OCI-LY7 (cell line): ENCODE measurements at regions not wholly inside any gene's neighbourhood (a gene's known extent, or its start where the extent isn't known, plus 50 kb on each side); places are given as distances from the start of the nearest gene placed in this dataset.

Experiments
- BruUV-seq: library from RNA; stranded (reverse); fragments of 400-500 nt; replicated peaks from 2 replicates; lab custom pipeline; 2021; lab: Mats Ljungman, UMichigan
- CTCF ChIA-PET: fragments of 300-600 bp; sonication (Branson Sonifier 250); formaldehyde crosslinking; loops from one replicate; lab custom pipeline; 2022; ENCODE audit warnings: antibody characterized with exemption; ENCODE audit not compliant: unreplicated experiment; lab: Charles Lee
- POLR2A ChIA-PET: fragments of 300-600 bp; sonication (Branson Sonifier 250); formaldehyde crosslinking; loops from one replicate; lab custom pipeline; 2022; ENCODE audit warnings: antibody characterized with exemption; lab: Charles Lee
- DNase-seq: peaks from one replicate; pipeline ENCODE4 v3.0.0-alpha.2; 2015; ENCODE audit warnings: low spot score
- H2AFZ ChIP-seq: fragments of 200-600 bp; sonication (generic), shearing (Covaris generic); 2 replicates; pipeline ENCODE4 v1.6.1; 2014; ENCODE audit warnings: mild to moderate bottlenecking, antibody characterized with exemption, low read length, moderate library complexity
- H3K27ac ChIP-seq: fragments of 200-600 bp; sonication (generic); 2 replicates; pipeline ENCODE4 v1.5.1; 2014; ENCODE audit warnings: mixed run types, low read depth, mild to moderate bottlenecking, moderate library complexity, low read length, inconsistent platforms; ENCODE audit not compliant: poor library complexity, severe bottlenecking
- H3K36me3 ChIP-seq: fragments of 200-600 bp; sonication (generic); 2 replicates; pipeline ENCODE4 v1.6.1; 2014; ENCODE audit warnings: mild to moderate bottlenecking, antibody characterized with exemption, low read length, moderate library complexity, mixed read lengths; ENCODE audit not compliant: insufficient read depth
- H3K4me1 ChIP-seq: fragments of 200-600 bp; sonication (generic); 2 replicates; pipeline ENCODE4 v1.5.1; 2014; ENCODE audit warnings: mild to moderate bottlenecking, low read length; ENCODE audit not compliant: insufficient read depth, poor library complexity, severe bottlenecking
- H3K4me2 ChIP-seq: fragments of 200-600 bp; sonication (generic); 2 replicates; pipeline ENCODE4 v1.6.1; 2014; ENCODE audit warnings: mild to moderate bottlenecking, low read length
- H3K4me3 ChIP-seq: fragments of 200-600 bp; sonication (generic); 2 replicates; pipeline ENCODE4 v1.5.1; 2014; ENCODE audit warnings: mild to moderate bottlenecking, low read depth, low read length; ENCODE audit not compliant: poor library complexity, severe bottlenecking
- H3K79me2 ChIP-seq: fragments of 200-600 bp; sonication (generic); 2 replicates; pipeline ENCODE4 v1.6.1; 2016; ENCODE audit warnings: low read depth, mild to moderate bottlenecking, low read length, moderate library complexity, mixed read lengths; ENCODE audit not compliant: insufficient read depth
- H3K9me2 ChIP-seq: fragments of 200-600 bp; sonication (generic); 2 replicates; pipeline ENCODE4 v1.6.1; 2016; ENCODE audit warnings: mild to moderate bottlenecking, low read length, mixed read lengths; ENCODE audit not compliant: insufficient read depth
- H3K9me3 ChIP-seq: fragments of 200-600 bp; sonication (generic); 2 replicates; pipeline ENCODE4 v1.6.1; 2014; ENCODE audit warnings: mild to moderate bottlenecking, mixed run types, low read length, mixed read lengths
- H4K20me1 ChIP-seq: fragments of 200-600 bp; sonication (generic); 2 replicates; pipeline ENCODE4 v1.6.1; 2014; ENCODE audit warnings: mild to moderate bottlenecking, antibody characterized with exemption, low read length, moderate library complexity, mixed read lengths; ENCODE audit not compliant: insufficient read depth
- CTCF ChIP-seq: fragments of 200-600 bp; sonication (generic); conservative IDR thresholded peaks from 2 replicates; pipeline ENCODE4 v1.5.1; 2014; ENCODE audit warnings: mild to moderate bottlenecking, antibody characterized with exemption, low read length, moderate library complexity, mixed read lengths
- EZH2phosphoT487 ChIP-seq: fragments of 200-600 bp; sonication (generic); IDR thresholded peaks from 2 replicates; pipeline ENCODE4 v1.6.1; 2018; ENCODE audit warnings: low read depth, borderline replicate concordance, mild to moderate bottlenecking, mixed run types, antibody characterized with exemption, low read length, moderate library complexity, mixed read lengths
- intact Hi-C: fragments of 100-400 bp; cut with micrococcal nuclease; formaldehyde crosslinking; loops from one replicate; pipeline ENCODE4 v1.10.0; 2022; ENCODE audit not compliant: unreplicated experiment

- POLR2A ChIA-PET, result no interaction called here
These were observed 259.6 kb upstream of the SLITRK3 start for GRCh38 chr3:165455793-165456192.

GRCh38 chr3:165455360-165455759 lies 259.2 kb upstream of the SLITRK3 start:
- Histone ChIP-seq H3K4me1 (no peaks in the 10 kb centered on the region), H3K27ac (no peak overlapping the region), H4K20me1 (no peaks in the 10 kb centered on the region), H2AFZ (no peak overlapping the region), H3K4me2 (no peak overlapping the region), H3K9me3 (no peaks in the 10 kb centered on the region), H3K4me3 (no peak overlapping the region), H3K79me2 (no peaks in the 10 kb centered on the region), H3K9me2 (no peaks in the 10 kb centered on the region), H3K36me3 (no peaks in the 10 kb centered on the region)
- no peak for DNase-seq
- BruUV-seq, result no TSS peak
- CTCF ChIA-PET, result no interaction called here
- TF ChIP-seq EZH2phosphoT487 (no peak), CTCF (no peak)
- intact Hi-C loops, result no loop called here
- POLR2A ChIA-PET, result interaction anchor here (0.5 kb wide), 1 partner anchor 1812 kb away, joined by 4 read pairs; no protein-coding TSS in a partner anchor

More at GRCh38 chr3:165455793-165456192, 259.6 kb upstream of the SLITRK3 start:
- H3K9me3 ChIP-seq, result no peaks in the 10 kb centered on the region
- TF ChIP-seq EZH2phosphoT487 (no peak), CTCF (no peak)
- no TSS peak for BruUV-seq
- H3K4me3 ChIP-seq, result no peak overlapping the region
- intact Hi-C loops, result no loop called here
- CTCF ChIA-PET, result no interaction called here
- no peak overlapping the region for H3K4me2 ChIP-seq
- no peak for DNase-seq
- no peak overlapping the region for H2AFZ ChIP-seq
- H4K20me1 ChIP-seq, result no peaks in the 10 kb centered on the region
- no peaks in the 10 kb centered on the region for H3K4me1 ChIP-seq
- no peaks in the 10 kb centered on the region for H3K9me2 ChIP-seq
- no peaks in the 10 kb centered on the region for H3K79me2 ChIP-seq
- no peaks in the 10 kb centered on the region for H3K36me3 ChIP-seq
- H3K27ac ChIP-seq, result no peak overlapping the region

- Histone ChIP-seq H3K36me3 (no peaks in the 10 kb centered on the region), H3K9me3 (no peaks in the 10 kb centered on the region), H3K4me1 (no peaks in the 10 kb centered on the region), H3K79me2 (no peaks in the 10 kb centered on the region), H3K4me3 (no peak overlapping the region), H3K4me2 (no peak overlapping the region), H4K20me1 (no peaks in the 10 kb centered on the region), H2AFZ (no peak overlapping the region), H3K9me2 (no peaks in the 10 kb centered on the region), H3K27ac (no peak overlapping the region)
- intact Hi-C loops, result no loop called here
- no peak for DNase-seq
- ChIA-PET POLR2A (no interaction called here), CTCF (no interaction called here)
- TF ChIP-seq CTCF (no peak), EZH2phosphoT487 (no peak)
- BruUV-seq, result no TSS peak
These were observed 255.3 kb upstream of the SLITRK3 start for GRCh38 chr3:165451371-165452070.
